NCI-H2029 (cell line): ENCODE measurements at regions not wholly inside any gene's neighbourhood (a gene's known extent, or its start where the extent isn't known, plus 50 kb on each side); places are given as distances from the start of the nearest gene placed in this dataset.
"Not testable (repeated sequence)": the region's sequence is repeated elsewhere in the genome, so short reads cannot be mapped to it uniquely, and the experiment has no call there.

ENCODE experiments used
- DNase-seq: peaks from one replicate; lab custom pipeline; 2025; lab: John Stamatoyannopoulos, UW

DNA sequence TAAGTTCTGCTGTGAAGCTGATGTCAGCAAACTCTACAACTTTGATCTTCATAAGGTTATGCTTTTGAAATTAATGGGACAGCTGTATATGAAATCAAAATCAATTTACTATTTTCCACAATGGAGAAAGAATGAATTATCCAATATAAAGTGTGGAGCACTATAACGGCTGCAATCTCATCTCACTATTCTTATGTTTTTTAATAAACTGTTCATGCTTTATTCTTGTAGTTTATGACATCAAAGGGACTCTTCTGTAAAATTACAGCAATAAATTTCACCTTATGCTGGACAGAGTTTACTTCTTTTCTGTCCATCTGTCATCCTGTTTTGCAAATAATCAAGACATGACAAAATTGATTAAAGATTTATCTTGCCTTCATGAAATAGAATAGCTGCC, 192.5 kb downstream of the TECRL start:
- no peak for DNase-seq

GRCh38 chr4:64205376-64205775, 203.9 kb downstream of the TECRL start:
- no peak for DNase-seq

- DNase-seq: no peak
Measured at GRCh38 chr4:64200001-64200555, 209.2 kb downstream of the TECRL start.

GRCh38 chr4:64195582-64195981, 213.7 kb downstream of the TECRL start:
- DNase-seq: no peak

DNA sequence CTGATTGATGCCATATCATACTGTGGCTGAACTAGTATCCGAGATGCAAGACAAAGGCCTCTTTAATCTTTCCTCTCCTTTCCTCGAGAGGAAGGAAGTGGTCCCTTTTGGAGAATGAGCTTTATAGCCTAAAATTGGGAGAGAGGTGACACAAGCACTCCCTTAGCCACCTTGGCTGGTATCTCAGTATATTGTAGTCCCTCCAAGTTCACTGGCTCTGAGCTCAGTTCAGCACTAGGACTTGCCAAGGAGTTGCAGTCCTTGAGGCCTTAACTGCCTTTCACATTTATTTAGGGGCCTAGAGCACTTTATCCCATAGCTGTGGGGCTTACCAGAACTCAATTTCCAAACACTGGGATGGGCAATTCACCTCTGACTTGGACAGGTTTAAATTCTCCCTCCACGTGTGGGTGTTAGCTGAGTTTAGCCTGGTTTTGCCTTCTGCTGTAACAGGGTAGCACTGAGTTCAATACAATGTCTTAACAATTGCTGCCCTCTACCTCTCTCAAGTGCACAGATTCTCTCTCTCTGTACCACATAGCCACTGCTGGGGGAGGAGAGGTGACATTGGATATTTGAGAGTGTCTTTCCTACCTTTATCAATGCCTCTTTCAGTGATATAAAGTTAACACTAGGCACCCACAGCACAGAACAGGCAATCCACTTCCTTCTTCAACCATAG, 216.4 kb downstream of the TECRL start:
- DNase-seq: no peak

DNA sequence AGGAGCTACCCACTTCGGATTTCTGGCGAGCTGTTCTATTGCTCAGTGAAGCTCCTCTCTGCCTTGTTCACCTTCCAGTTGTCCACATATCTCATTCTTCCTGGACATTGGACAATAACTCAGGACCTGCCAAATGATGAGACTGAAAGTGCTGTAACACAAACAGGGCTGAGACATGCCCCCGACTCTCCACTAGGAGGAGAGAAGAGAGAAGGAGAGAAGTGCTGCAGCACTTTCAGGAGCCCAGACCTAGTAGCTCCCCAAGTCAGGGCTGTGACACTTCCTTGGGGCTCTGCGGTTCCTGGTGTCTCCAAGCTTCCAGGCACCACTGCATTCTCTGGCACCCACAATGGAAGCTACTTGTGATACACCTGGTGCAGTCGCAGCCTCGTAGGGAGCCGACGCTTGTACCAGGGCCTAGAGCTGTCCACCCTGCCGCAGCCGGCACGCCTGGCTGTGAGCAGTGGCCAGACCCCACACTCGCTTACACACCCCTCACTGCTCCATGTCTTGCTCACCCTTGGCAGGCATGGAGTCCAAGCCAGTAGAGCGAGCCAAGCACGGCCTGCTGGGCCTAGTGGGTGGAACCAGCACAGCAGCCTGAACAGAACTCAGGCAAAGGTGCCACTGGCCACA, 234.9 kb downstream of the TECRL start:
- no peak for DNase-seq

- no peak for DNase-seq
Measured at GRCh38 chr4:64166365-64166764, 242.9 kb downstream of the TECRL start.

DNA sequence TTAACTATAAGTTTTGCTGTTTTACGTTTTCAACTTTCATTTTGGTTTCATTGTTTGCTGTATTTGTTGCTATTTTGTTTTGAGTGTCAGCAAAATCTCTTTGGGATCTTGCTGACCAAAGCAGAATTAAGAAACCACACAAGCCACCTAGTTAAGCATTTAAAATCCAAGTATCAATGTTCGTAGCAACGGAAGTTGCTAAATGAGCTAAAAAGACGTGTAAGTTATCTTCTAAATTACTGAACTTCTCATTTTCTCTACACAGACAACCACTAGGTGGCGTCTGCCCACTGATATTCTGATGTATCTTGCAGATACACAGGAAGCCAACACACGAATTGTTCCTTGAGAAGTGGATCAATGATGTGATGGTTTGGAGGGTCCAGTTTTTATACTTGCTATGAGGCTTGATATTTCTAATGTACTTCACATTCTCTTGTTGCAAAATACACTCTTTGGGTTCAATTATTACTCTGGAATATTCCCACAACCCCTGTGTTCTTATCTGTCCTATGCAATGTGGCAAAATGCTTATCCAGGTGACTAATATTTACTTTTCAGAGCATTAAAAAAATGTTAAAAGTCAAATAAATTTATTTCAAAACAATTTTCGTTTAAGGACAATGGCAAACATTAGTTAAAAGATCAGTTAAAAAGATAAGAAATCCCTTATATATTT, 250.5 kb downstream of the TECRL start:
- peak; percentile 39 for DNase-seq

DNA sequence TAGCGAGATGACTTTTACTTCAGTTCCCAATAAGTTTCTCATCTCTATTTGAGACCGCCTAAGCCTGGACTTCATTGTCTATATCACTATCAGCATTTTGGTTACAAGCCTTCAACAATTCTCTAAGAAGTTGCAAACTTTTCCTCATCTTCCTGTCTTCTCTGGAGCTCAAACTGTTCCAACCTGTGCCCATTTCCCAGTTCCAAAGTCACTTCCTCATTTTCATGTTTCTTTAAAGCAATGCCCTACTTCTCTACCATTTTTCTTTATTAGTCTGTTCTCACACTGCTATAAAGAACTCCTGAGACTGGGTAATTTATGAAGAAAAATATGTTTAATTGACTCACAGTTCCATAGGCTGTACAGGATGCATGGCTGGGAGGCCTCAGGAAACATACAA, 251.9 kb downstream of the TECRL start:
- no peak for DNase-seq

DNA sequence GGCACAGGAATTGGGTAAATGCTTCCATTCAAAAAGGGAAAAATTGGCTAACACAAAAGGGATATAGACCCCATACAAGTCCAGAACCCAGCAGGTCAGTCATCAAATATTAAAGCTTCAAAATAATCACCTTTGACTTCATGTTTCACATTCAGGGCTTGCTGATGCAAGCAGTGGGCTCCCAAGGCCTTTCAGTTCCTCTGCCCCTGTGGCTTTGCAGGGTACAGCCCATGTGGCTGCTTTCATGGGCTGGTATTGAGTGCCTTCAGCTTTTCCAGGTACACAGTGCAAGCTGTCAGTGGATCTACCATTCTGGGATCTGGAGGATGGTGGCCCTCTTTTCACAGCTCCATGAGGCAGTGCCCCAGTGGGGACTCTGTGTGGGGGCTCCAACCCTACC, 253.0 kb downstream of the TECRL start:
- DNase-seq: no peak

- no peak for DNase-seq
Measured at GRCh38 chr4:64146030-64146429, 263.2 kb downstream of the TECRL start.

DNA sequence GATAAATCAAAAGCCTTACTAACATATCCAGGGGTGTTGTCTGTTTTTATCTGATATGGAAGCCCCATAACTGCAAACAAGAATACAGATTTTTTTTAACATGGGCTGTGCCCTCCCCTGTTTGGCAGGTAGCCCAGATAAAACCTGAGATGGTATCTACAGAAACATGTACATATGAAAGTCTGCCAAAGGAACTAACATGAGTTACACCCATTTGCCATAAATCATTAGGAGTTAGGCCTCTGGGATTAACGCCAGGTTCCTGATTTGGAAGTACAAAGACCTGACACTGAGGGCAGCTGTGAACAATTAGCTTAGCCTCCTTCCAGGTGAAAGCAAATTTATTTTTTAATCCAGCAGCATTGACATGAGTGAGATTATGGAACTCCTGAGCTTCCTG, 264.3 kb downstream of the TECRL start:
- DNase-seq: peak; percentile 2

DNA sequence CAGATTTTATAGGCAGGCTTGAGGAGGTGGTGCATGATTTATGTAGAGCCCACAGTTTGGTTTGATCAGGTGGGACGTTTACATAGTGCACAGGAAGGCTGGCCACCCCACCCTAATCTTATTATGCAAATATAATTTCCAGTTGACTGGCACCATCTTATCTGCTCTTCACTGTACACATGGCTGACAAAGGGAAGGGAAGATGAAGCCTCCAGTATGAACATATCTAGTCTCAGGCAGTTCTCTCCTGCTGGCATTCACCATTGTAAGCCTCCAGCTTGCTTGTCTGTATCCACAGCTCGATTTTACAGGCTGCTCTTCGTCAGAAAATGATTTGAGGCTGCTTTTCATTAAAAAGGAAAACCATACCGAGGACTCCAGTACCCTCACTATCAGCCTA, 278.3 kb downstream of the TECRL start:
- no peak for DNase-seq

DNA sequence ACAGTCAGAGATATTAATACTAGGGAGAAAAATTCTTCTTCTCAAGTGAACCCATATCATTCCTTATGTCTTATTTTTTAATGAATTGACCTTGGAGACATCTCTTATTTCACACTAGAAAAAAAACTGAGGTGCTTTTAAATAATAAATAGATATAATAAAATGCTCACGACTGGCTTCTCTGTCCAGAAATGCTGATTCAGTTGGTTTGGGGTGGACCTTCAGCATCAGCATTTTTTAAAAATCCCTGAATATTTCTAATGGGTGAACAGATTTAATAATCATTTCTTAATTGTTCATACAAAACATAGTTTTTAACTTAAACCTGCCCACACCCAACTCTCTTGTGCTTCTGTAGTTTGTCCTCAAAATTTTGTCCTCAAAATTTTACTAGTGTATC, 283.9 kb downstream of the TECRL start:
- DNase-seq: no peak

DNA sequence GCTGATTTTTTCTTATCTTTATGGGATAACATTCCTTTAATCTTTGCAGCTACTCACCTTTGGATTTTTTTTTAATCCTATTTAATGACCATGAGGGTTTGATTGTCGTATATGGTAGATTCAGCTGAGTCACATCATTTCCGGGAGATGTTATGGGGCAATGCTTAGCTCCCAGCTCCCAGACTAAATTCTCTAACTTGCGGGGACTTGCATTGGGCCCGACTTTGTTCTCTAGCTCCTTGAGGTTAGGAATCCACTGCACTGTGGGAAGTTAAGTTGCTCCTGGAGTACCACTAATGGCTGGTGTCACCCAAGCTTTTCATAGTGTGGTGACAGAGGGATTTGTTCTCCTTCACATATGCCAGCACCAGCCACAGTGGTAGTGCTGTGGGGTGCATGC, 287.4 kb downstream of the TECRL start:
- no peak for DNase-seq

- DNase-seq: no peak
Measured at GRCh38 chr4:64105903-64106302, 303.3 kb downstream of the TECRL start.

- no peak for DNase-seq
Measured at GRCh38 chr4:64095398-64095797, 313.9 kb downstream of the TECRL start.

DNA sequence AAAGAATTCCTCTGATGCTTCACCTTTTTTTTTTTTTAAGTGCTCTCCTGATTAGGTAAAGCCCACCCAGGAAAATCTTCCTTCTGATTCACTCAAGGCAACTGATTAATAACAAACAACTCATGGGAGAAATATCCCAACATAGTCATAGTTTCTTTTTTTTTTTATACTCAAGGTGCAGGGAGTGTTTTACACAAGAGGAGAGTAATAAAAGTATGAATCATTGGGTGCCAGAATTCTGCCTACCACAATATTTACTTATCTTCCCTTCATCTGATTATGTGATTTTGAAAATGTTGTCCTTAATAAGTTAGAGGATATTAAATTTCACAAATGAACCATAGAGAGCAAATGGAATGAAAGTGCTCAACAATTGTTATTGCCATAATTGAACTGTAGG, 329.9 kb downstream of the TECRL start:
- no peak for DNase-seq

GRCh38 chr4:64068096-64068495, 341.2 kb downstream of the TECRL start:
- DNase-seq: no peak

- no peak for DNase-seq
Measured at GRCh38 chr4:64062991-64063390, 346.3 kb downstream of the TECRL start.

GRCh38 chr4:64037033-64037432, 372.2 kb downstream of the TECRL start:
- not testable (repeated sequence) for DNase-seq

DNA sequence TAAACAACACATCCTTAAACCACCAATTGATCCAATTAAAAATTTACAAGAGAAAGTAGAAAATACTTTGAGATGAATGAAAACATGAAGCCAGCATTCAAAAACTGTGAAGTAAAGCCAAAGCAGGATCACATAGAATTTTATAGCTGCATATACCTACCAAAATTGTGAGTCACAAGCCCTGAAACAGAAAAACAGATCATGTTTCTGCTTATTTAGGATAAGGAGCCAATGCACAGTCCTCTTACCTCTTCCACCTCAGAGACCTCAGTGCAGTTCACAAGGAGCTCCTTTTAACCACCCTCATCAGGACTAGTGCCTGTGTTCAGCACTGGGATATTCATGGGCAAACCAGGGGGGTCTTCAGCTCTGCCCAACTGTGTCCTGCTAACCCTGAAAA, 386.7 kb downstream of the TECRL start:
- DNase-seq: no peak

DNA sequence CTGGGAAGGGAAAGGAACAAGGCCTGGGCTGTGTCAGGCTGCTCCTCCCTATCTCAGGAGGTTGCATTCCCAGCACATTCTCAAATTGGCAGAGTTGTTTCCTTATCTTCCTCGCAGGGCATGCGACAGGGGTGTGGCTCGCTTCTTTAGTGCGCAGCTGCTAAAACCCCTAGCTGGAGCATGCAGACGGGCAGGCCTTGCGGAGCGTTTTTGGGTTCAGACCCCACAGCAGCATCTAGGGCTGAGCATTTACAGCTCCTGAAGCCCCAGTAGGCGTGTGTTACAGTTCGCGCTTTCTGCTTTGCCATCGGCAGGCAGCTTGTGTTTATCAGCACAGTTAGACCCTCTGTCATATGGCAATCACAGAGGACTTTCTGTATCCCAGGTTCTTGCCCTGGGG, 392.4 kb downstream of the TECRL start:
- no peak for DNase-seq
